ENCODE measurements at regions not wholly inside any gene's neighbourhood (a gene's known extent, or its start where the extent isn't known, plus 50 kb on each side); places are given as distances from the start of the nearest gene placed in this dataset.

- DNase-seq (no peak), ATAC-seq (no peak)
- no peaks in the 10 kb centered on the region for H3K36me3 ChIP-seq (replicated peaks in 1 of 2; ENCODE audit: insufficient read depth in 1 of 2, low read depth in 2 of 2)
- no peak for TF ChIP-seq POLR2A (IDR thresholded peaks at IDR 0.05)
- no peak for TF ChIP-seq CTCF (IDR thresholded peaks at IDR 0.05)
- H3K9me3 ChIP-seq: no peaks in the 10 kb centered on the region
- intact Hi-C loops (cut with DNase I): no loop called here
- no peak overlapping the region for H3K4me3 ChIP-seq
- H3K27ac ChIP-seq: no peak overlapping the region
- H3K27me3 ChIP-seq: no peaks in the 10 kb centered on the region
- 59 to 64% methylated on average over 7 of the region's 7 CpGs for WGBS, 2 donors
- H3K4me1 ChIP-seq: no peaks in the 10 kb centered on the region
These were observed 143.4 kb upstream of the MYOCD start for GRCh38 chr17:12522336-12522735.

- Histone ChIP-seq H3K27ac (no peak overlapping the region), H3K9me3 (no peaks in the 10 kb centered on the region), H3K36me3 (replicated peaks in 1 of 2; ENCODE audit: insufficient read depth in 1 of 2, low read depth in 2 of 2) (no peaks in the 10 kb centered on the region), H3K27me3 (no peaks in the 10 kb centered on the region), H3K4me3 (no peak overlapping the region), H3K4me1 (no peaks in the 10 kb centered on the region)
- 6 to 9% methylated on average over 6 of the region's 6 CpGs for WGBS, 2 donors
- DNase-seq: no peak
- no peak for TF ChIP-seq CTCF (IDR thresholded peaks at IDR 0.05)
- TF ChIP-seq POLR2A (IDR thresholded peaks at IDR 0.05): no peak
- intact Hi-C loops (cut with DNase I): no loop called here
- ATAC-seq: no peak
These were observed 142.9 kb upstream of the MYOCD start for GRCh38 chr17:12522743-12523183.

- 66 to 83% methylated on average over 5 of the region's 5 CpGs for WGBS, 2 donors
- Histone ChIP-seq H3K9me3 (no peaks in the 10 kb centered on the region), H3K4me1 (no peaks in the 10 kb centered on the region), H3K27me3 (no peaks in the 10 kb centered on the region), H3K36me3 (replicated peaks in 1 of 2; ENCODE audit: insufficient read depth in 1 of 2, low read depth in 2 of 2) (no peaks in the 10 kb centered on the region), H3K4me3 (no peak overlapping the region), H3K27ac (no peak overlapping the region)
- no peak for TF ChIP-seq POLR2A (IDR thresholded peaks at IDR 0.05)
- TF ChIP-seq CTCF (IDR thresholded peaks at IDR 0.05): no peak
- DNase-seq: no peak
- ATAC-seq: no peak
- intact Hi-C loops (cut with DNase I): no loop called here
These were observed 142.4 kb upstream of the MYOCD start for GRCh38 chr17:12523244-12523643.

- H3K36me3 ChIP-seq (replicated peaks in 1 of 2; ENCODE audit: insufficient read depth in 1 of 2, low read depth in 2 of 2): no peaks in the 10 kb centered on the region
- H3K9me3 ChIP-seq: no peaks in the 10 kb centered on the region
- ATAC-seq: no peak
- intact Hi-C loops (cut with DNase I): no loop called here
- H3K4me3 ChIP-seq: no peak overlapping the region
- 88 to 89% methylated on average over 3 of the region's 3 CpGs for WGBS, 2 donors
- no peaks in the 10 kb centered on the region for H3K27me3 ChIP-seq
- no peak for DNase-seq
- no peak overlapping the region for H3K27ac ChIP-seq
- H3K4me1 ChIP-seq: no peaks in the 10 kb centered on the region
- TF ChIP-seq CTCF (IDR thresholded peaks at IDR 0.05) (no peak), POLR2A (IDR thresholded peaks at IDR 0.05) (no peak)
These were observed 137.7 kb upstream of the MYOCD start for GRCh38 chr17:12528036-12528435.

GRCh38 chr17:12530161-12530560 is 135.5 kb upstream of the MYOCD start:
- 88 to 89% methylated on average over 4 of the region's 4 CpGs for WGBS, 2 donors
- Histone ChIP-seq H3K9me3 (no peaks in the 10 kb centered on the region), H3K27me3 (no peaks in the 10 kb centered on the region), H3K4me3 (no peak overlapping the region), H3K36me3 (replicated peaks in 1 of 2; ENCODE audit: insufficient read depth in 1 of 2, low read depth in 2 of 2) (no peaks in the 10 kb centered on the region), H3K27ac (no peak overlapping the region), H3K4me1 (no peaks in the 10 kb centered on the region)
- ATAC-seq: no peak
- intact Hi-C loops (cut with DNase I): no loop called here
- no peak for DNase-seq
- no peak for TF ChIP-seq POLR2A (IDR thresholded peaks at IDR 0.05)
- TF ChIP-seq CTCF (IDR thresholded peaks at IDR 0.05): no peak

Data from body of pancreas (tissue), 4 donors.